ENCODE measurements at regions not wholly inside any gene's neighbourhood (a gene's known extent, or its start where the extent isn't known, plus 50 kb on each side); places are given as distances from the start of the nearest gene placed in this dataset.

DNA sequence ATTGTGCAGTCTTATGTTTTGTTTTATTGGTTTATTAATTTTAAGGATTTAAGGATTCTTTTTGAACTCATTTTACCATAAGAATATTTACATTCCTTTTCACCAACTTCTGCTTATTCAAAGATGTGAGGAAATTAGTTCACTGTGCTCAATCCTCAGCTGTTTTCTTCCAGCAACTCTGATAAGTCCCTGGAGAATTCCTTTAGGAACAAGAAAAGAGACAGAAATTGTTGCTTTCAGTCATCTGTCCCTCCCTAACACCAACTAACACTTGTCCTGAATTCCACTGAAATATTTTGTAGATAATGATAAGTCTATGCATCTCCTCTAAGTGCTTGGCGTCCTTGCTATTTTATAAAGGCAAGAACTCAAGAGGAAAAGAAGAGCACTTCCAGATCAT lies 334.8 kb upstream of the MARCKS start:
- TF ChIP-seq, protein P1, sequence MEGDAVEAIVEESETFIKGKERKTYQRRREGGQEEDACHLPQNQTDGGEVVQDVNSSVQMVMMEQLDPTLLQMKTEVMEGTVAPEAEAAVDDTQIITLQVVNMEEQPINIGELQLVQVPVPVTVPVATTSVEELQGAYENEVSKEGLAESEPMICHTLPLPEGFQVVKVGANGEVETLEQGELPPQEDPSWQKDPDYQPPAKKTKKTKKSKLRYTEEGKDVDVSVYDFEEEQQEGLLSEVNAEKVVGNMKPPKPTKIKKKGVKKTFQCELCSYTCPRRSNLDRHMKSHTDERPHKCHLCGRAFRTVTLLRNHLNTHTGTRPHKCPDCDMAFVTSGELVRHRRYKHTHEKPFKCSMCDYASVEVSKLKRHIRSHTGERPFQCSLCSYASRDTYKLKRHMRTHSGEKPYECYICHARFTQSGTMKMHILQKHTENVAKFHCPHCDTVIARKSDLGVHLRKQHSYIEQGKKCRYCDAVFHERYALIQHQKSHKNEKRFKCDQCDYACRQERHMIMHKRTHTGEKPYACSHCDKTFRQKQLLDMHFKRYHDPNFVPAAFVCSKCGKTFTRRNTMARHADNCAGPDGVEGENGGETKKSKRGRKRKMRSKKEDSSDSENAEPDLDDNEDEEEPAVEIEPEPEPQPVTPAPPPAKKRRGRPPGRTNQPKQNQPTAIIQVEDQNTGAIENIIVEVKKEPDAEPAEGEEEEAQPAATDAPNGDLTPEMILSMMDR (IDR thresholded peaks at IDR 0.05) = no peak
- no peak for TF ChIP-seq POLR2AphosphoS5 (IDR thresholded peaks at IDR 0.05)
